Right atrium auricular region (tissue), 2 donors: ENCODE measurements at regions not wholly inside any gene's neighbourhood (a gene's known extent, or its start where the extent isn't known, plus 50 kb on each side); places are given as distances from the start of the nearest gene placed in this dataset.

ENCODE experiments used
- DNase-seq: peaks from one replicate; pipeline ENCODE4 v3.0.0-alpha.2; 2019; ENCODE audit warnings: low spot score
- H3K27ac ChIP-seq, 2 donors: fragments of 200-600 bp; sonication (generic); 1 replicate in 1 of 2; 2 replicates in 1 of 2; pipeline ENCODE4 v1.5.1; 2016 to 2019
- H3K27me3 ChIP-seq, 2 donors: fragments of 200-600 bp; sonication (generic); one replicate each; pipeline versions ENCODE4 v1.5.1 to v1.6.0; 2017 to 2019
- H3K36me3 ChIP-seq: fragments of 200-600 bp; sonication (generic); one replicate; pipeline ENCODE4 v1.5.1; 2016
- H3K4me1 ChIP-seq, 2 donors: fragments of 200-600 bp; sonication (generic); one replicate each; pipeline versions ENCODE4 v1.5.1 to v1.6.0; 2017 to 2019
- H3K4me3 ChIP-seq, 2 donors: fragments of 200-600 bp; sonication (generic); 1 replicate in 1 of 2; 2 replicates in 1 of 2; pipeline ENCODE4 v1.5.1; 2017 to 2019; ENCODE audit warnings: mild to moderate bottlenecking in 1 of 2, moderate library complexity in 1 of 2
- H3K9me3 ChIP-seq, 2 donors: fragments of 200-600 bp; sonication (generic); one replicate each; pipeline ENCODE4 v1.5.1; 2019
- TF ChIP-seq, protein P1 (sequence below), 2 donors: fragments of 200-600 bp; sonication (generic); IDR thresholded peaks; one replicate each; pipeline ENCODE4 v1.5.1; 2019; ENCODE audit warnings: antibody characterized with exemption in 2 of 2

GRCh38 chr5:18023986-18024385 lies 389.7 kb downstream of the TAF11L14 start:
- no peaks in the 10 kb centered on the region for H3K27me3 ChIP-seq
- H3K27ac ChIP-seq, result no peak overlapping the region
- H3K4me1 ChIP-seq, result no peaks in the 10 kb centered on the region
- no peaks in the 10 kb centered on the region for H3K9me3 ChIP-seq
- DNase-seq, result no peak
- no peak overlapping the region for H3K4me3 ChIP-seq
- no peaks in the 10 kb centered on the region for H3K36me3 ChIP-seq
- TF ChIP-seq, protein P1, sequence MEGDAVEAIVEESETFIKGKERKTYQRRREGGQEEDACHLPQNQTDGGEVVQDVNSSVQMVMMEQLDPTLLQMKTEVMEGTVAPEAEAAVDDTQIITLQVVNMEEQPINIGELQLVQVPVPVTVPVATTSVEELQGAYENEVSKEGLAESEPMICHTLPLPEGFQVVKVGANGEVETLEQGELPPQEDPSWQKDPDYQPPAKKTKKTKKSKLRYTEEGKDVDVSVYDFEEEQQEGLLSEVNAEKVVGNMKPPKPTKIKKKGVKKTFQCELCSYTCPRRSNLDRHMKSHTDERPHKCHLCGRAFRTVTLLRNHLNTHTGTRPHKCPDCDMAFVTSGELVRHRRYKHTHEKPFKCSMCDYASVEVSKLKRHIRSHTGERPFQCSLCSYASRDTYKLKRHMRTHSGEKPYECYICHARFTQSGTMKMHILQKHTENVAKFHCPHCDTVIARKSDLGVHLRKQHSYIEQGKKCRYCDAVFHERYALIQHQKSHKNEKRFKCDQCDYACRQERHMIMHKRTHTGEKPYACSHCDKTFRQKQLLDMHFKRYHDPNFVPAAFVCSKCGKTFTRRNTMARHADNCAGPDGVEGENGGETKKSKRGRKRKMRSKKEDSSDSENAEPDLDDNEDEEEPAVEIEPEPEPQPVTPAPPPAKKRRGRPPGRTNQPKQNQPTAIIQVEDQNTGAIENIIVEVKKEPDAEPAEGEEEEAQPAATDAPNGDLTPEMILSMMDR (IDR thresholded peaks at IDR 0.05), result no peak

- TF ChIP-seq, protein P1 (IDR thresholded peaks at IDR 0.05), result no peak
- DNase-seq, result no peak
- H3K9me3 ChIP-seq, result no peaks in the 10 kb centered on the region
These were observed 390.3 kb downstream of the TAF11L14 start for GRCh38 chr5:18024542-18024941.

DNA sequence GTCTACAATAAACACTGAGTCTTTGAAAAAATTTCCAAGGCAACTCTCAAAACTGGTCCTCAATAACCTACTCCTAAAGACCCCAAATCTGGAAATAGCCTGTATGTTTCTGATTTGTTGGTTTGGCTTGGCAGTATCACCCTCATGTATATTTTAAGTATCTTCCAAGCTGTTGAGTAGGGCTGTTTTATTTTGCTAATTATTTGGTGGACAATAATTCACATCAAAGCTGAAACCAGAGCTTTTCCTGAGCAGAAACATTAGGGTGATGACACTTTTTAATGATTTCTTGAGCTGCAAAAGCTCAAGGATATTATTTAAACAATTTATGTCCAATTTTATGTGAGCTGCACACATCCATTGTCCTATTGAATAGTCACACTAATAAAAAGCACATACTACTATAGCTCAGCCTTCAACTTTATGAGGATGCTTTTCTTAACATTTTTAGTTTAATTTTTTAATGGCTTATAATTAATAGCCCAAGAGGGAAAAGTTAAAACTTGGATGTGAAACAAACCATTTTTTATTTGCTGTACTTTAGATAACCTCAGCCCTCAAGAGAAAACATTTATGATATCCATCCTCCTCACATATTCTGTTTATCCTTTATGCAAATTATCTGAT lies 393.1 kb downstream of the TAF11L14 start:
- H3K9me3 ChIP-seq, result no peaks in the 10 kb centered on the region
- no peak for DNase-seq
- H3K27me3 ChIP-seq, result no peaks in the 10 kb centered on the region
- H3K36me3 ChIP-seq, result no peaks in the 10 kb centered on the region
- H3K4me3 ChIP-seq, result no peak overlapping the region
- no peak overlapping the region for H3K27ac ChIP-seq
- TF ChIP-seq, protein P1 (IDR thresholded peaks at IDR 0.05), result no peak
- no peaks in the 10 kb centered on the region for H3K4me1 ChIP-seq

More at GRCh38 chr5:18024542-18024941, 390.3 kb downstream of the TAF11L14 start:
- Histone ChIP-seq H3K27ac (no peak overlapping the region), H3K4me3 (no peak overlapping the region), H3K36me3 (no peaks in the 10 kb centered on the region), H3K4me1 (no peaks in the 10 kb centered on the region), H3K27me3 (no peaks in the 10 kb centered on the region)

DNA sequence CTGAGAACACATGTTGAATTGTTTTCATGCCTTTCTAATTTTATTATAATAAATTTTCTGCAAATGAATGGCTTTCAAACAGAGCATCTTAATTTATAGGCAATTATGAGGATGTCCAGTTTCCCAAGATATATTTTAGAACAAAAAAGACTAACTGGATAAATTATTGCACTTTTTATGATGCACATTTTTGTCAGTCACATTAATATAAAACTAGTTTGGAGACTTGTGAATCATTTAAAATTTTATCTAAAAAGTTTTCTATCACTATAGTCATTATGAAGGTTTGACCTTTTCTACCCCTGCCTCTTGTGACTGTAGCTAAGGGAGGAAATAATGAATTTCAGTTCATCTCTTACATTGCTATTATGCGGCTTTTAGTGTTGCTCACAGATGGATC lies 393.8 kb downstream of the TAF11L14 start:
- Histone ChIP-seq H3K27ac (no peak overlapping the region), H3K27me3 (no peaks in the 10 kb centered on the region), H3K4me1 (no peaks in the 10 kb centered on the region), H3K4me3 (no peak overlapping the region), H3K36me3 (no peaks in the 10 kb centered on the region), H3K9me3 (no peaks in the 10 kb centered on the region)
- DNase-seq, result no peak
- TF ChIP-seq, protein P1 (IDR thresholded peaks at IDR 0.05), result no peak

GRCh38 chr5:18032744-18033143 lies 398.5 kb downstream of the TAF11L14 start:
- TF ChIP-seq, protein P1 (IDR thresholded peaks at IDR 0.05), result no peak
- Histone ChIP-seq H3K4me1 (no peaks in the 10 kb centered on the region), H3K9me3 (no peaks in the 10 kb centered on the region), H3K36me3 (no peaks in the 10 kb centered on the region), H3K27me3 (no peaks in the 10 kb centered on the region), H3K4me3 (no peak overlapping the region), H3K27ac (no peak overlapping the region)
- DNase-seq, result no peak

- Histone ChIP-seq H3K27ac (no peak overlapping the region), H3K9me3 (no peaks in the 10 kb centered on the region), H3K4me1 (no peaks in the 10 kb centered on the region), H3K36me3 (no peaks in the 10 kb centered on the region), H3K27me3 (no peaks in the 10 kb centered on the region), H3K4me3 (no peak overlapping the region)
- DNase-seq, result no peak
- TF ChIP-seq, protein P1 (IDR thresholded peaks at IDR 0.05), result no peak
These were observed 402.3 kb downstream of the TAF11L14 start for GRCh38 chr5:18036531-18036930.
